A549 (cell line): ENCODE measurements at regions not wholly inside any gene's neighbourhood (a gene's known extent, or its start where the extent isn't known, plus 50 kb on each side); places are given as distances from the start of the nearest gene placed in this dataset.
A peak's percentile ranks its signal among the peaks of the same experiment; 100 is the strongest.
"Not testable (repeated sequence)": the region's sequence is repeated elsewhere in the genome, so short reads cannot be mapped to it uniquely, and the experiment has no call there.

Source experiments
- ATAC-seq, 2 experiments: fragments of 200-7000 bp in 1 of 2; fragments of >200 bp in 1 of 2; cut with Nextera tagmentation in 1 of 2; cut with Tn5 transposase in 1 of 2; 3 replicates each; pipeline versions ENCODE4 v1.8.0 to v1.9.1; 2018 to 2020; ENCODE audit warnings: mild to moderate bottlenecking in 1 of 2, moderate library complexity in 1 of 2
- CTCF ChIA-PET: fragments of 300-600 bp; sonication (Branson Sonifier 250); formaldehyde crosslinking; extraction: SDS; loops from one replicate; lab custom pipeline; 2021; ENCODE audit warnings: antibody characterized with exemption, inconsistent platforms; lab: Yijun Ruan, JAX
- POLR2A ChIA-PET: fragments of 350-600 bp; formaldehyde crosslinking; extraction: SDS; loops from one replicate; lab custom pipeline; 2021; ENCODE audit warnings: antibody characterized with exemption, inconsistent platforms; lab: Yijun Ruan, JAX
- DNase-seq, 2 experiments: peaks; one replicate each; pipeline versions ENCODE4 v3.0.0 to v3.0.0-alpha.2; 2011 to 2016; ENCODE audit warnings: low read depth in 1 of 2, low spot score in 1 of 2
- FAIRE-seq: peaks from 2 replicates; lab custom pipeline; 2011; peaks lifted over from hg19 to GRCh38; lab: Jason Lieb, UNC
- H3K27ac ChIP-seq, 2 experiments: fragments of >200 bp; sonication (Bioruptor Twin); formaldehyde crosslinking; 3 replicates each; pipeline ENCODE4 v1.5.1; 2016 to 2017
- H3K4me1 ChIP-seq: fragments of >200 bp; sonication (Bioruptor Twin); formaldehyde crosslinking; 3 replicates; pipeline ENCODE4 v1.6.1; 2016
- H3K4me2 ChIP-seq: fragments of >200 bp; sonication (Bioruptor Twin); formaldehyde crosslinking; 3 replicates; pipeline ENCODE4 v1.6.1; 2016
- H3K4me3 ChIP-seq: fragments of >200 bp; sonication (Bioruptor Twin); formaldehyde crosslinking; 3 replicates; pipeline ENCODE4 v1.5.1; 2016
- H3K9me3 ChIP-seq: fragments of >200 bp; sonication (Bioruptor Twin); formaldehyde crosslinking; 3 replicates; pipeline ENCODE4 v1.6.1; 2016
- BHLHE40 ChIP-seq: IDR thresholded peaks from 2 replicates; pipeline ENCODE4 v1.6.1; 2012; ENCODE audit warnings: low read depth, low read length, inconsistent platforms
- CHD4 ChIP-seq: fragments of 200-600 bp; sonication (generic); IDR thresholded peaks from 2 replicates; pipeline ENCODE4 v1.6.1; 2016; ENCODE audit warnings: antibody characterized with exemption, mild to moderate bottlenecking, borderline replicate concordance
- EHMT2 ChIP-seq: fragments of 200-600 bp; sonication (generic); IDR thresholded peaks from 2 replicates; pipeline ENCODE4 v1.6.1; 2016; ENCODE audit warnings: antibody characterized with exemption, low read depth, mild to moderate bottlenecking, moderate library complexity
- FOSB ChIP-seq: fragments of 250-450 bp; sonication (Bioruptor Pico); IDR thresholded peaks from 2 replicates; pipeline ENCODE4 v1.5.0; 2020; ENCODE audit warnings: mild to moderate bottlenecking, moderate library complexity
- FOXS1 ChIP-seq: fragments of 250-450 bp; sonication (Bioruptor Pico); IDR thresholded peaks from 2 replicates; pipeline ENCODE4 v1.5.0; 2020; ENCODE audit warnings: mild to moderate bottlenecking, moderate library complexity
- GATA3 ChIP-seq: IDR thresholded peaks from 2 replicates; pipeline ENCODE4 v1.6.1; 2012; ENCODE audit warnings: borderline replicate concordance
- HDAC2 ChIP-seq: fragments of 200-600 bp; sonication (generic); IDR thresholded peaks from 2 replicates; pipeline ENCODE4 v1.6.1; 2016
- HEYL ChIP-seq: fragments of 250-450 bp; sonication (Bioruptor Pico); IDR thresholded peaks from 2 replicates; pipeline ENCODE4 v1.8.0; 2021; ENCODE audit warnings: mild to moderate bottlenecking, moderate library complexity
- HMGXB4 ChIP-seq: fragments of 250-450 bp; sonication (Bioruptor Pico); IDR thresholded peaks from 2 replicates; pipeline ENCODE4 v1.5.0; 2021; ENCODE audit warnings: mild to moderate bottlenecking, moderate library complexity, borderline replicate concordance
- HOXB5 ChIP-seq: fragments of 250-450 bp; sonication (Bioruptor Pico); IDR thresholded peaks from 2 replicates; pipeline ENCODE4 v1.5.0; 2020; ENCODE audit warnings: mild to moderate bottlenecking, moderate library complexity
- JUN ChIP-seq, 2 experiments: fragments of >200 bp; sonication (Bioruptor Twin); formaldehyde crosslinking; IDR thresholded peaks; 2 replicates in 1 of 2; 3 replicates in 1 of 2; pipeline ENCODE4 v1.6.1; 2016 to 2017
- JUNB ChIP-seq: fragments of >200 bp; sonication (Bioruptor Twin); formaldehyde crosslinking; IDR thresholded peaks from 2 replicates; pipeline ENCODE4 v1.6.1; 2016
- KDM5A ChIP-seq: fragments of 200-600 bp; sonication (generic); IDR thresholded peaks from 2 replicates; pipeline ENCODE4 v1.6.1; 2016; ENCODE audit warnings: antibody characterized with exemption, mild to moderate bottlenecking
- MAFK ChIP-seq: fragments of 450-650 bp; IDR thresholded peaks from 2 replicates; pipeline ENCODE4 v1.6.1; 2014; ENCODE audit not compliant: partially characterized antibody
- MAX ChIP-seq: IDR thresholded peaks from 2 replicates; pipeline ENCODE4 v1.6.1; 2012
- MAZ ChIP-seq: fragments of 150-350 bp; IDR thresholded peaks from 2 replicates; pipeline ENCODE4 v1.6.1; 2014; ENCODE audit warnings: antibody characterized with exemption, low read depth, low read length, borderline replicate concordance
- NPAS2 ChIP-seq: fragments of 250-450 bp; sonication (Bioruptor Pico); IDR thresholded peaks from 2 replicates; pipeline ENCODE4 v1.8.0; 2022; ENCODE audit warnings: mild to moderate bottlenecking, moderate library complexity, borderline replicate concordance
- NR3C1 ChIP-seq: fragments of >200 bp; sonication (Bioruptor Twin); formaldehyde crosslinking; IDR thresholded peaks from 3 replicates; pipeline ENCODE4 v1.6.1; 2017
- PBX3 ChIP-seq: IDR thresholded peaks from 2 replicates; pipeline ENCODE4 v1.6.1; 2012
- RAD21 ChIP-seq, 2 experiments: fragments of >200 bp in 1 of 2; sonication (Bioruptor Twin) in 1 of 2; formaldehyde crosslinking in 1 of 2; IDR thresholded peaks in 1 of 2; conservative IDR thresholded peaks in 1 of 2; 2 replicates in 1 of 2; 3 replicates in 1 of 2; pipeline ENCODE4 v1.6.1; 2012 to 2018; ENCODE audit warnings: inconsistent platforms in 1 of 2
- RARB ChIP-seq: fragments of 250-450 bp; sonication (Bioruptor Pico); IDR thresholded peaks from 2 replicates; pipeline ENCODE4 v1.8.0; 2021; ENCODE audit warnings: mild to moderate bottlenecking, moderate library complexity
- RFX5 ChIP-seq: fragments of 450-650 bp; IDR thresholded peaks from 2 replicates; pipeline ENCODE4 v1.7.1; 2014; ENCODE audit warnings: antibody characterized with exemption, mild to moderate bottlenecking, moderate library complexity
- RNF2 ChIP-seq: fragments of 200-600 bp; sonication (generic); IDR thresholded peaks from 2 replicates; pipeline ENCODE4 v1.6.1; 2016; ENCODE audit warnings: low read depth, mild to moderate bottlenecking, antibody characterized with exemption, moderate library complexity, borderline replicate concordance
- SREBF2 ChIP-seq: fragments of 450-650 bp; IDR thresholded peaks from 2 replicates; pipeline ENCODE4 v1.6.1; 2014; ENCODE audit warnings: mild to moderate bottlenecking, moderate library complexity
- TFCP2L1 ChIP-seq: fragments of 250-450 bp; sonication (Bioruptor Pico); IDR thresholded peaks from 2 replicates; pipeline ENCODE4 v1.5.0; 2021; ENCODE audit warnings: mild to moderate bottlenecking
- ZFP36 ChIP-seq: fragments of 450-650 bp; IDR thresholded peaks from 2 replicates; pipeline ENCODE4 v1.6.1; 2014; ENCODE audit warnings: borderline replicate concordance; ENCODE audit not compliant: partially characterized antibody
- WGBS: methylation state at CpG from one replicate; pipeline ENCODE4 v1.1.6; 2017; ENCODE audit errors: missing lambda C conversion rate; 5-methylcytosine and 5-hydroxymethylcytosine counted together

GRCh38 chr1:234780531-234781162 lies 170.7 kb upstream of the IRF2BP2 start (continued):
- TF ChIP-seq HMGXB4 (CRISPR knock-in tag) (no peak), SREBF2 (no peak), RNF2 (no peak), PBX3 (no peak), NR3C1 (no peak), RAD21 (conservative IDR thresholded peaks at IDR 0.05 in 1 of 2, IDR thresholded peaks at IDR 0.05 in 1 of 2) (no peak), TFCP2L1 (CRISPR knock-in tag) (no peak)

- no peak for ATAC-seq
- TF ChIP-seq FOSB (no peak), BHLHE40 (no peak), MAX (no peak), NPAS2 (no peak), ZFP36 (no peak), CHD4 (no peak), JUN (IDR thresholded peaks at IDR 0.05) (no peak), RARB (CRISPR knock-in tag) (no peak), RFX5 (no peak), HDAC2 (no peak), FOXS1 (CRISPR knock-in tag) (no peak)
- peaks cover 7% of the 10 kb centered on the region; the same call in 1 of the 3 replicates for H3K9me3 ChIP-seq
- no peak overlapping the region for H3K4me2 ChIP-seq
- peak overlapping the region in 1 of 2 experiments; percentile 5; a peak in 1 of 6 replicates for H3K27ac ChIP-seq
- ChIA-PET CTCF (interaction anchor here (1.5 kb wide), 1 partner anchor 303 kb away, joined by 5 read pairs; no protein-coding TSS in a partner anchor), POLR2A (no interaction called here)
- H3K4me3 ChIP-seq, result no peak overlapping the region
- H3K4me1 ChIP-seq, result no peaks in the 10 kb centered on the region
- WGBS, result 70% methylated on average over 3 of the region's 3 CpGs
- DNase-seq, result no peak
- FAIRE-seq, result no peak
Measured at GRCh38 chr1:234780112-234780511, 170.1 kb upstream of the IRF2BP2 start.

- ATAC-seq, H3K4me3 ChIP-seq, H3K9me3 ChIP-seq, DNase-seq, H3K27ac ChIP-seq, H3K4me1 ChIP-seq, POLR2A ChIA-PET, H3K4me2 ChIP-seq, FAIRE-seq: not testable (repeated sequence)
- WGBS, result 79% methylated on average over 5 of the region's 5 CpGs
- CTCF ChIA-PET, result interaction anchor here (1.5 kb wide), 1 partner anchor 304 kb away, joined by 5 read pairs; no protein-coding TSS in a partner anchor
Measured at GRCh38 chr1:234779600-234779999, 169.6 kb upstream of the IRF2BP2 start.

GRCh38 chr1:234779160-234779538 lies 169.2 kb upstream of the IRF2BP2 start:
- Histone ChIP-seq H3K4me3 (no peak overlapping the region), H3K27ac (no peak overlapping the region), H3K9me3 (peaks cover 7% of the 10 kb centered on the region; the same call in 1 of the 3 replicates), H3K4me1 (no peaks in the 10 kb centered on the region), H3K4me2 (no peak overlapping the region)
- ATAC-seq, result peak in 1 of 2 experiments; percentile 4; a peak in 1 of 6 replicates
- POLR2A ChIA-PET, result no interaction called here
- 76% methylated on average over 7 of the region's 7 CpGs for WGBS
- FAIRE-seq, result no peak
- DNase-seq, result no peak
- no peak for TF ChIP-seq HOXB5
- no peak for TF ChIP-seq KDM5A
- no peak for TF ChIP-seq EHMT2
- no peak for TF ChIP-seq MAX
- TF ChIP-seq JUNB, result no peak
- no peak for TF ChIP-seq MAZ
- no peak for TF ChIP-seq RFX5
- TF ChIP-seq HEYL, result no peak
- no peak for TF ChIP-seq MAFK
- no peak for TF ChIP-seq GATA3
- CTCF ChIA-PET, result interaction anchor here (1.0 to 1.5 kb wide), 2 partner anchors 304 to 314 kb away, joined by 3 to 5 read pairs; no protein-coding TSS in a partner anchor
